Memory B cell (primary cell): ENCODE measurements at regions not wholly inside any gene's neighbourhood (a gene's known extent, or its start where the extent isn't known, plus 50 kb on each side); places are given as distances from the start of the nearest gene placed in this dataset.

Source experiments
- ATAC-seq: fragments of 150-1000 bp; cut with Tn5 transposase; 2 replicates; pipeline ENCODE4 v1.10.0; 2021; ENCODE audit warnings: low read depth, mild to moderate bottlenecking, moderate library complexity
- DNase-seq, 2 donors: peaks; one replicate each; pipeline ENCODE4 v3.0.0; 2022; ENCODE audit warnings: low spot score in 2 of 2
- H3K27ac Mint-ChIP-seq: one replicate; pipeline ENCODE4 v1.8.0; 2022; ENCODE audit warnings: mild to moderate bottlenecking, moderate library complexity, mixed read lengths
- H3K27me3 Mint-ChIP-seq: one replicate; pipeline ENCODE4 v1.8.0; 2022; ENCODE audit warnings: mixed read lengths
- H3K36me3 Mint-ChIP-seq: one replicate; pipeline ENCODE4 v1.8.0; 2022; ENCODE audit warnings: mild to moderate bottlenecking, mixed read lengths
- H3K4me1 Mint-ChIP-seq: one replicate; pipeline ENCODE4 v1.8.0; 2022; ENCODE audit warnings: mixed read lengths
- H3K4me3 Mint-ChIP-seq: one replicate; pipeline ENCODE4 v1.8.0; 2022; ENCODE audit warnings: mild to moderate bottlenecking, moderate library complexity, mixed read lengths
- H3K9me3 Mint-ChIP-seq: one replicate; pipeline ENCODE4 v1.8.0; 2022; ENCODE audit warnings: mixed read lengths

DNA sequence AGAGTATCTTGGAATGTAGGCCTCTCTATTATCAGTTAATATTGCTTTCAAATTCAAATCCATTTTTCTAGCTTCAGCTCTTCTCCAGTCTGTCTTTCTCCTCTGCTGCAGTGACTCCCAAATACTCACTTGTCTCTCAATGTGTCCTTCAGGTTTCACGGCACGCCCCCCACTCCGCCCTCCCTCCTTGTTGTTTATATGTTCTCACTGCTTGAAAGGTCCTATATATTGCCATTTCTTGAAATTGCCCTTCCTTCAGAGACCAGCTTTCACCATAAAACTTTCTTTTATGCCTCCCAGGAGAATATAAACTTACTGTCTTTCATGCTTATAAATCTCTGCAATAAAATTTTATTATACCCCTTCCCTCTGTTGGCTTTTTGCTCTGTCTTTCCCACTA, 668.2 kb downstream of the CCSER2 start:
- H3K27ac Mint-ChIP-seq, result no peak overlapping the region
- no peaks in the 10 kb centered on the region for H3K4me1 Mint-ChIP-seq
- H3K9me3 Mint-ChIP-seq, result peaks cover 1% of the 10 kb centered on the region
- no peaks in the 10 kb centered on the region for H3K27me3 Mint-ChIP-seq
- H3K36me3 Mint-ChIP-seq, result no peaks in the 10 kb centered on the region
- no peak for ATAC-seq
- H3K4me3 Mint-ChIP-seq, result no peak overlapping the region
- no peak for DNase-seq

- H3K27ac Mint-ChIP-seq, result no peak overlapping the region
- ATAC-seq (no peak), DNase-seq (no peak)
Observed at GRCh38 chr10:84997870-84998269, 669.5 kb downstream of the CCSER2 start.

DNA sequence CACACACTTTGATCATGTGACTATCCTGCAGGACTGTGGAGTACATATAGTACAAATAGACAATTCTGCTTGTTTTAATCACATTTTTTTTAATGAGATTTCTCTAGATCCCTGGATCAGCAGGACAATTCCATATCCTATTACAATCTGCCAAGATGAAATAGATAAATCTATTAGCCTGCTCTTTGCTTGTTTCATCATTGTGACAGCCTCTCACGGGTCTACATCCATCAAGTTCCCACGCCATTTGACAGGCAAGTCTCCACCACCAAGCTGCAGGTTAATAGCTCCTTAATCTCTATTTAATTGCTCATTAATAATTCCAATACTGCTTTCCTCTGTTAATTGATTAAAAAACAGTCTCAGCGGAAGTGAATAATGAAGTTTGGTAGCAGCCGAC, 671.5 kb downstream of the CCSER2 start:
- DNase-seq, result no peak
- Mint-ChIP-seq H3K4me1 (no peaks in the 10 kb centered on the region), H3K9me3 (peaks cover 1% of the 10 kb centered on the region), H3K27me3 (no peaks in the 10 kb centered on the region), H3K36me3 (no peaks in the 10 kb centered on the region), H3K4me3 (no peak overlapping the region), H3K27ac (no peak overlapping the region)
- ATAC-seq, result no peak

More at GRCh38 chr10:84997870-84998269, 669.5 kb downstream of the CCSER2 start:
- Mint-ChIP-seq H3K4me3 (no peak overlapping the region), H3K9me3 (peaks cover 1% of the 10 kb centered on the region), H3K4me1 (no peaks in the 10 kb centered on the region), H3K36me3 (no peaks in the 10 kb centered on the region), H3K27me3 (no peaks in the 10 kb centered on the region)

DNA sequence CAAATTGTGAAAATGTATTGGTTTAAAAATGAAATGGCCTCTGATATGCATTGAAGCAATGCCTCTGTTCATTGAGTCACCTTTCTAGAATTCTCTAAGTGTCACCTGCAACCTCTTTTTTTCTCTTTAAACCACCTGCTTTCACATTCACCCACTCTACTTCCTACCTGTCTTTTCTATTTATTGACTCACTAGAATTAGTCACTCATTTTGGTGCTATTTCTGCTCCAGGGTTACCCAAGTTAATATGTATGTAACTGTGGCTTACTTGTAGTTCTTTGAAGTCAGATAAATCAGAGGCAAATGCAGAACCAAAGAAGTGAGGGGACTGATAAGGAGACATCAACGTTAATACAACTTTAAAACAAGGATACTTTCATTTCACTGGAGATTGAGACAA, 674.7 kb downstream of the CCSER2 start:
- no peaks in the 10 kb centered on the region for H3K4me1 Mint-ChIP-seq
- no peak overlapping the region for H3K27ac Mint-ChIP-seq
- no peak overlapping the region for H3K4me3 Mint-ChIP-seq
- DNase-seq (no peak), ATAC-seq (no peak)
- H3K9me3 Mint-ChIP-seq, result peaks cover 7% of the 10 kb centered on the region
- H3K36me3 Mint-ChIP-seq, result no peaks in the 10 kb centered on the region
- H3K27me3 Mint-ChIP-seq, result no peaks in the 10 kb centered on the region

DNA sequence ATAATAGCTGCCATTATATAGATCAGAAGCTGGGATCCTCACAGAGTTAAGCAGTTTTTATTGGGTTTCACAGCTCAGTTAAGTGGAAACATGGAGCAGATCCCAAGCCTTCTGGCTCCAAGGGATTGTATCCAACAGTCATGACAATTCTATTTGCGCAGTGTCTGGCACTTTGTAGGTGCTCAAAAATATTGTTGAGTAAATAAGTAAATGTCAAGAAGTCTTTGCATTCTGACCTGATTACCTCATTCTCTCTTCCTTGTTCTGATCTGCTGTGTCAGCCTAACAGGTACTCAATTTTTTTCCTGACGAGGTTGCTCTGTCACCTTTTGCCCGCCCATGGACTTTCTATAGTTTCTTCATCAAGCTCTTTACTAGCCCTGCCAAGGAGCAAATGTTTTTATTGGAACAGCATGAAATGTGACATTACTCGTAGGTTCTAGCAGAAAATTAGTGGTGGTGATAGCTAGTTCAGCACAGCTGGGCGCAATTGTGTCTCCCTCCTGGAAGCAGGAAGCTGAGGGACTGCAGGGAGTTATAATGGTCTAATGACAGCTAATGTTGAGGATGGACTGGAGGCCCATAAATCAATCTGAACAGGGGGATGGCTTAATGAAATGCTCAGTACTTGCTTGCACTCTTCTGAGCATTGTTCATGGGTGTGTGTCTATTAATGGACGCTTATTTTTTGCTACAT, 680.2 kb downstream of the CCSER2 start:
- ATAC-seq (no peak), DNase-seq (no peak)
- Mint-ChIP-seq H3K9me3 (peaks cover 5% of the 10 kb centered on the region), H3K36me3 (no peaks in the 10 kb centered on the region), H3K4me1 (no peaks in the 10 kb centered on the region), H3K27me3 (no peaks in the 10 kb centered on the region), H3K4me3 (no peak overlapping the region), H3K27ac (no peak overlapping the region)

GRCh38 chr10:85012305-85012704, 683.9 kb downstream of the CCSER2 start:
- no peaks in the 10 kb centered on the region for H3K36me3 Mint-ChIP-seq
- no peak for ATAC-seq
- no peak overlapping the region for H3K4me3 Mint-ChIP-seq
- H3K27me3 Mint-ChIP-seq, result no peaks in the 10 kb centered on the region
- DNase-seq, result no peak
- H3K27ac Mint-ChIP-seq, result no peak overlapping the region
- no peaks in the 10 kb centered on the region for H3K4me1 Mint-ChIP-seq
- H3K9me3 Mint-ChIP-seq, result no peaks in the 10 kb centered on the region

DNA sequence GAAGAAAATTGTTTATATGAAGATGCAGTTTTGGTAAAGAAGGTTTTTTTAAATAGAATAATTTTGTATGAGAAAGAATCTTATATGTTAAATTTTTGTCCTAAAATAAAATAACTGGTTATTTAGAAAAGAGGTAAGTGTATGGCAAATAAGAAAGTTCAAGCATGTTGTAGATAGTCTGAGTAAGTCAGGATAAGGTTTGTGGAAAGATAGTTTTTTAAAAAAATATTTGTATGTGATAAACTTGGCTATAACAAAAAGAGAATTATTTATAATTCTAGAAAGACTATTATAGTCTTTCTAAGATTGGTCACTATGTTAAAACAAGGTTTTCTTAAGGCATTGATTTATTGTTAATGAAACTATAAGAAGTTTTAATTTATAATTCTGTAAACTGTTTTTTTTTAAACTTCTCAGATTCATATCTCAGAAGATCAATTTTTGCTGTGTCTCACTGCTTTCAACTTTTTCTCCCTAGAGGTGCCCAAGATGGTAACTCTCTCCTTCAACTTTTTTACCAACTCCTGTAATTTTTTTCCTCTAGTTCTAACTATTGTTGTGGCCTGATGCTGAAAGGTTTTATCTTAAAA, 698.6 kb downstream of the CCSER2 start:
- no peaks in the 10 kb centered on the region for H3K4me1 Mint-ChIP-seq
- peaks cover 5% of the 10 kb centered on the region for H3K9me3 Mint-ChIP-seq
- H3K27ac Mint-ChIP-seq, result no peak overlapping the region
- H3K4me3 Mint-ChIP-seq, result no peak overlapping the region
- no peaks in the 10 kb centered on the region for H3K36me3 Mint-ChIP-seq
- ATAC-seq (no peak), DNase-seq (no peak)
- H3K27me3 Mint-ChIP-seq, result no peaks in the 10 kb centered on the region

DNA sequence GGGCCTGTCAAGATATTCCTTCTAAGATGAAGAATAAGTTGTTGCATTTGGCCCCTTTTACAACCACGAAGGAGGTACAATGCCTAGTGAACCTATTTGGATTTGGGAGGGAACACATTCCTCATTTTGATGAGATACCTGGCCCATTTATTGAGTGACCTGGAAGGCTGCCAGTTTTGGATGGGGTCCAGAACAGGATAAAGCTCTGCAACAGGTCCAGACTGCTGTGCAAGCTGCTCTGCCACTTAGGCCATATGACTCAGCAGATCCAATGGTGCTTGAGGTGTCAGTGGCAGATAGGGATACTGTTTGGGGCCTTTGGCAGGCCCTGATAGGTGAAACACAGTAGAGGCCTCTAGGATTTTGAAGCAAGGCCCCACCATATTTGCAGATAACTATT, 704.6 kb downstream of the CCSER2 start:
- no peak overlapping the region for H3K27ac Mint-ChIP-seq
- ATAC-seq, result no peak
- H3K36me3 Mint-ChIP-seq, result no peaks in the 10 kb centered on the region
- H3K4me3 Mint-ChIP-seq, result no peak overlapping the region
- H3K4me1 Mint-ChIP-seq, result no peaks in the 10 kb centered on the region
- H3K27me3 Mint-ChIP-seq, result no peaks in the 10 kb centered on the region
- DNase-seq, result no peak
- H3K9me3 Mint-ChIP-seq, result peaks cover 8% of the 10 kb centered on the region

GRCh38 chr10:85036661-85037060, 708.3 kb downstream of the CCSER2 start:
- no peak for ATAC-seq
- Mint-ChIP-seq H3K9me3 (peaks cover 13% of the 10 kb centered on the region), H3K4me3 (no peak overlapping the region), H3K4me1 (no peaks in the 10 kb centered on the region), H3K27me3 (no peaks in the 10 kb centered on the region), H3K36me3 (peaks cover 2% of the 10 kb centered on the region), H3K27ac (no peak overlapping the region)
- no peak for DNase-seq

GRCh38 chr10:85039311-85039710, 710.9 kb downstream of the CCSER2 start:
- ATAC-seq (no peak), DNase-seq (no peak)
- Mint-ChIP-seq H3K4me3 (no peak overlapping the region), H3K36me3 (peaks cover 2% of the 10 kb centered on the region), H3K9me3 (peaks cover 14% of the 10 kb centered on the region), H3K27ac (no peak overlapping the region), H3K4me1 (no peaks in the 10 kb centered on the region), H3K27me3 (no peaks in the 10 kb centered on the region)

- ATAC-seq, result no peak
- Mint-ChIP-seq H3K27ac (no peak overlapping the region), H3K4me3 (no peak overlapping the region), H3K4me1 (no peaks in the 10 kb centered on the region), H3K27me3 (no peaks in the 10 kb centered on the region), H3K9me3 (peaks cover 11% of the 10 kb centered on the region), H3K36me3 (peaks cover 2% of the 10 kb centered on the region)
- no peak for DNase-seq
Observed at GRCh38 chr10:85043207-85043606, 714.8 kb downstream of the CCSER2 start.

DNA sequence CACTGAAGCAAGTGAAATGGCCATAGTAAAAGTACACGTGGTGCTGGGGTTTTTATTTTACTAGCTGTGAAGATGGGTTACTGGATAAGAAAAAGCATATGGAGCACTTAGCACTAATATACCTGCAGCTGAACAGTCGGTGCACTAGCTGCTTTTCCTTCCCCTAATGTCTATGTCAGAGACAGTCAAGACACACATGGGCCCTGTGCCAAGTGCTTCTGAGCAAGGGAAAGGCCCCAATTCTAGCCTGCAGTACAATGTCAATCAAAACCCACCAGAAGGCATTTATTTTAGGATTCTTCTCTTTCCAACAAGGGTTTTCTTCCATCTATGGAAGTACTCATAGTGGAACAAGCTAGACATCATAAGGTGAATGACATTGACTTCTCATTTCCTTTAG, 716.7 kb downstream of the CCSER2 start:
- no peaks in the 10 kb centered on the region for H3K4me1 Mint-ChIP-seq
- H3K36me3 Mint-ChIP-seq, result peaks cover 2% of the 10 kb centered on the region
- H3K27ac Mint-ChIP-seq, result no peak overlapping the region
- DNase-seq (no peak), ATAC-seq (no peak)
- no peak overlapping the region for H3K4me3 Mint-ChIP-seq
- no peaks in the 10 kb centered on the region for H3K27me3 Mint-ChIP-seq
- H3K9me3 Mint-ChIP-seq, result peaks cover 7% of the 10 kb centered on the region

- Mint-ChIP-seq H3K4me1 (no peaks in the 10 kb centered on the region), H3K4me3 (no peak overlapping the region), H3K27me3 (no peaks in the 10 kb centered on the region), H3K27ac (no peak overlapping the region), H3K9me3 (peaks cover 3% of the 10 kb centered on the region), H3K36me3 (no peaks in the 10 kb centered on the region)
- no peak for ATAC-seq
- DNase-seq, result no peak
Observed at GRCh38 chr10:85047170-85047834, 718.9 kb downstream of the CCSER2 start.

GRCh38 chr10:85047979-85048378, 719.6 kb downstream of the CCSER2 start:
- DNase-seq (no peak), ATAC-seq (no peak)
- Mint-ChIP-seq H3K4me3 (no peak overlapping the region), H3K9me3 (peaks cover 3% of the 10 kb centered on the region), H3K27ac (no peak overlapping the region), H3K27me3 (no peaks in the 10 kb centered on the region), H3K36me3 (no peaks in the 10 kb centered on the region), H3K4me1 (no peaks in the 10 kb centered on the region)

DNA sequence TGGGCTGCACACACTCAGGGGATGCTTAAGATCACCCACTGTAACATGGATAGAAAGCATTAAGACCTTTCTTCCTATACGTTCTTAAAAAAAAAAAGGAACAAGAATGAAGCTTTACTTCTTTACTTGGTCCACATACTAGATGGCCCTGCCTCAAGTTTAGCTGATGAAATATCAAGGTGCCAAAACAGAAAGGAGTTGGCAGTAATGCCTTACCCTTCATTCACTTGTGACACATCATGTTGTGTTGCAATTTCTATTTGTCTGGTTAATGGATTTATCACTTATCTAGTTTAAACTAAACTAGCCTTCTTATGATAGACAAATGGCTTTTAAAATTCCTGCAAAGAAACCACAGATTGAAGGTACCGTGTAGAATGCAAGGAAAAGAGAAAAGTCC, 720.3 kb downstream of the CCSER2 start:
- H3K27ac Mint-ChIP-seq, result no peak overlapping the region
- no peaks in the 10 kb centered on the region for H3K4me1 Mint-ChIP-seq
- H3K36me3 Mint-ChIP-seq, result no peaks in the 10 kb centered on the region
- H3K9me3 Mint-ChIP-seq, result no peaks in the 10 kb centered on the region
- H3K4me3 Mint-ChIP-seq, result no peak overlapping the region
- ATAC-seq (no peak), DNase-seq (no peak)
- H3K27me3 Mint-ChIP-seq, result no peaks in the 10 kb centered on the region
